ENCODE measurements at regions not wholly inside any gene's neighbourhood (a gene's known extent, or its start where the extent isn't known, plus 50 kb on each side); places are given as distances from the start of the nearest gene placed in this dataset.

GRCh38 chr9:113652355-113653152, 189.0 kb downstream of the RGS3 start:
- intact Hi-C loops (cut with DNase I) = loop anchor here in 5 of 10 donors (5.0 to 10.0 kb wide), 5 partner anchors 40 to 728 kb away; partner anchors contain the start of genes CDC26 (in 3 of the 5), PRPF4 (in 3 of the 5) and RNF183 (in 1 of the 5)
- Histone ChIP-seq H3K36me3 (no peaks in the 10 kb centered on the region), H3K27me3 (no peaks in the 10 kb centered on the region), H3K4me1 (peaks cover 11 to 76% (median 44%) of the 10 kb centered on the region in 12 donors), H3K4me3 (no peak overlapping the region), H3K9me3 (no peaks in the 10 kb centered on the region), H3K27ac (peak overlapping the region in 3 of 12 donors; percentile 7 to 39 (median 31))
- no peak for DNase-seq
- no peak for ATAC-seq
- WGBS, 4 donors = 39 to 59% (median 50%) methylated on average over 6 of the region's 6 CpGs
- TF ChIP-seq POLR2A (IDR thresholded peaks at IDR 0.05) = no peak

GRCh38 chr9:113653746-113654604, 190.4 kb downstream of the RGS3 start:
- Histone ChIP-seq H3K4me1 (peaks cover 8 to 66% (median 39%) of the 10 kb centered on the region in 12 donors), H3K27me3 (no peaks in the 10 kb centered on the region), H3K27ac (peak overlapping the region; percentile 40 to 90 (median 78)), H3K36me3 (no peaks in the 10 kb centered on the region), H3K9me3 (no peaks in the 10 kb centered on the region), H3K4me3 (no peak overlapping the region)
- DNase-seq (no peak), ATAC-seq (peak in 1 of 4 donors; percentile 3)
- 71 to 86% (median 75%) methylated on average over 11 of the region's 11 CpGs for WGBS, 4 donors
- TF ChIP-seq POLR2A (IDR thresholded peaks at IDR 0.05) (no peak), CTCF (IDR thresholded peaks at IDR 0.05) (peak in 1 of 12 donors; percentile 7)
- intact Hi-C loops (cut with DNase I) = loop anchor here in 9 of 10 donors (1.0 to 10.0 kb wide), 9 partner anchors 33 to 729 kb away; partner anchors contain the start of genes CDC26 (in 3 of the 9), PRPF4 (in 3 of the 9) and RNF183 (in 1 of the 9)

- intact Hi-C loops (cut with DNase I) = loop anchor here (1.0 to 10.0 kb wide), 14 partner anchors 34 to 730 kb away; partner anchors contain the start of genes CDC26 (in 3 of the 10), PRPF4 (in 3 of the 10) and RNF183 (in 1 of the 10)
- ATAC-seq (peak; percentile 66 to 84 (median 74)), DNase-seq (peak; percentile 84 to 89 (median 85))
- H3K36me3 ChIP-seq = no peaks in the 10 kb centered on the region
- TF ChIP-seq POLR2A (IDR thresholded peaks at IDR 0.05) (no peak), CTCF (IDR thresholded peaks at IDR 0.05) (no peak)
- no peaks in the 10 kb centered on the region for H3K27me3 ChIP-seq
- no peak overlapping the region for H3K4me3 ChIP-seq
- H3K27ac ChIP-seq = peak overlapping the region; percentile 58 to 90 (median 78)
- WGBS, 4 donors = 13 to 30% (median 20%) methylated on average over 11 to 13 of the region's 13 CpGs
- H3K9me3 ChIP-seq = no peaks in the 10 kb centered on the region
- peaks cover 8 to 59% (median 37%) of the 10 kb centered on the region in 12 donors for H3K4me1 ChIP-seq
These were observed 191.3 kb downstream of the RGS3 start for GRCh38 chr9:113654605-113655428.
